ENCODE measurements at regions not wholly inside any gene's neighbourhood (a gene's known extent, or its start where the extent isn't known, plus 50 kb on each side); places are given as distances from the start of the nearest gene placed in this dataset.

GRCh38 chr3:473033-473800, 276.7 kb downstream of the CHL1 start:
- DNase-seq (ENCODE audit: low read depth) = peak; percentile 23
- no peak for TF ChIP-seq CTCF (IDR thresholded peaks at IDR 0.05; ENCODE audit: insufficient read depth, low read depth, low read length, missing control alignments)
- no peak overlapping the region for H3K4me3 ChIP-seq (ENCODE audit: low read depth, low read length)

GRCh38 chr3:474828-475227, 278.3 kb downstream of the CHL1 start:
- H3K4me3 ChIP-seq (ENCODE audit: low read depth, low read length) = no peak overlapping the region
- no peak for DNase-seq (ENCODE audit: low read depth)
- TF ChIP-seq CTCF (IDR thresholded peaks at IDR 0.05; ENCODE audit: insufficient read depth, low read depth, low read length, missing control alignments) = no peak

GRCh38 chr3:480070-480469, 283.5 kb downstream of the CHL1 start:
- no peak overlapping the region for H3K4me3 ChIP-seq (ENCODE audit: low read depth, low read length)
- peak; percentile 16 for DNase-seq (ENCODE audit: low read depth)
- TF ChIP-seq CTCF (IDR thresholded peaks at IDR 0.05; ENCODE audit: insufficient read depth, low read depth, low read length, missing control alignments) = no peak

GRCh38 chr3:481111-481510, 284.5 kb downstream of the CHL1 start:
- no peak for TF ChIP-seq CTCF (IDR thresholded peaks at IDR 0.05; ENCODE audit: insufficient read depth, low read depth, low read length, missing control alignments)
- no peak for DNase-seq (ENCODE audit: low read depth)
- H3K4me3 ChIP-seq (ENCODE audit: low read depth, low read length) = no peak overlapping the region

GRCh38 chr3:481680-482079, 285.1 kb downstream of the CHL1 start:
- peak; percentile 11 for DNase-seq (ENCODE audit: low read depth)
- no peak overlapping the region for H3K4me3 ChIP-seq (ENCODE audit: low read depth, low read length)
- peak; percentile 23 for TF ChIP-seq CTCF (IDR thresholded peaks at IDR 0.05; ENCODE audit: insufficient read depth, low read depth, low read length, missing control alignments)

GRCh38 chr3:482479-482878, 285.9 kb downstream of the CHL1 start:
- H3K4me3 ChIP-seq (ENCODE audit: low read depth, low read length) = no peak overlapping the region
- TF ChIP-seq CTCF (IDR thresholded peaks at IDR 0.05; ENCODE audit: insufficient read depth, low read depth, low read length, missing control alignments) = no peak
- DNase-seq (ENCODE audit: low read depth) = no peak

- no peak for DNase-seq (ENCODE audit: low read depth)
- no peak overlapping the region for H3K4me3 ChIP-seq (ENCODE audit: low read depth, low read length)
- no peak for TF ChIP-seq CTCF (IDR thresholded peaks at IDR 0.05; ENCODE audit: insufficient read depth, low read depth, low read length, missing control alignments)
Observed at GRCh38 chr3:484341-484740, 287.8 kb downstream of the CHL1 start.
